GM12892 (cell line): ENCODE measurements at regions not wholly inside any gene's neighbourhood (a gene's known extent, or its start where the extent isn't known, plus 50 kb on each side); places are given as distances from the start of the nearest gene placed in this dataset.

ENCODE experiments used
- POLR2A ChIP-seq: IDR thresholded peaks from 2 replicates; pipeline ENCODE4 v1.6.1; 2011; ENCODE audit warnings: low read depth, low read length, control low read depth
- POLR2AphosphoS5 ChIP-seq: IDR thresholded peaks from 2 replicates; pipeline ENCODE4 v1.6.1; 2011; ENCODE audit warnings: low read depth, low read length, control low read depth

DNA sequence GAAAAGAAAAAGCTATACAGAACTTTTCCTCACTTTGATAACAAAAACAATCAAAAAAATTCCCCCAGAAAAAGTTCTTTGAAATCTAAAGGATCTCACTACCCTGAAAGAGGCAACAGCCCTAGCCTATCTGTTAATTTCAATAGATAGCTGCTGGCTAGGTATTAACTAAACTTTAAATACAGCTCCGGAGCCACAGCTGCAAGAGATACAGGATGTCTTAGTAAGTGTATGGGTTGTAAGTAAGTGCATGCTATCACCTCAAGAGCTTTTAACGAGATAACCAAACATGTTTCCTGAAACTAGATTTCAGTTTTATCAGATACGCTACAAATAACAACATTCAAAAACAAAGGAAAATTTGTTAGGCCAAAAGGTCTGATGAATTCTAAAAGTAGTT is 148.4 kb downstream of the KLF12 start:
- TF ChIP-seq POLR2AphosphoS5 (no peak), POLR2A (no peak)
